LNCaP clone FGC (cell line): ENCODE measurements at regions not wholly inside any gene's neighbourhood (a gene's known extent, or its start where the extent isn't known, plus 50 kb on each side); places are given as distances from the start of the nearest gene placed in this dataset.

Experiments
- DNase-seq: peaks from one replicate; pipeline ENCODE4 v3.0.0-alpha.2; 2011; ENCODE audit warnings: low read depth
- H3K4me3 ChIP-seq: 2 replicates; pipeline ENCODE4 v1.5.1; 2011; ENCODE audit warnings: mild to moderate bottlenecking, low read depth, low read length, control low read depth
- CTCF ChIP-seq: IDR thresholded peaks from 2 replicates; pipeline ENCODE4 v1.5.1; 2012; ENCODE audit warnings: mild to moderate bottlenecking; ENCODE audit not compliant: control insufficient read depth, insufficient read depth; ENCODE audit errors: extremely low read depth

GRCh38 chr18:25510096-25510495, 158.1 kb upstream of the ZNF521 start:
- no peak overlapping the region for H3K4me3 ChIP-seq
- DNase-seq: no peak
- TF ChIP-seq CTCF: no peak

GRCh38 chr18:25503567-25504081, 151.7 kb upstream of the ZNF521 start:
- no peak for TF ChIP-seq CTCF
- peak overlapping the region; percentile 6; the same call in 1 of the 2 replicates for H3K4me3 ChIP-seq
- DNase-seq: peak; percentile 35

- no peak for TF ChIP-seq CTCF
- no peak overlapping the region for H3K4me3 ChIP-seq
- DNase-seq: no peak
These were observed 145.3 kb upstream of the ZNF521 start for GRCh38 chr18:25497151-25497794.

- no peak for TF ChIP-seq CTCF
- no peak overlapping the region for H3K4me3 ChIP-seq
These were observed 144.6 kb upstream of the ZNF521 start for GRCh38 chr18:25496544-25496943.

GRCh38 chr18:25495606-25496005, 143.6 kb upstream of the ZNF521 start:
- no peak for DNase-seq
- H3K4me3 ChIP-seq: no peak overlapping the region
- no peak for TF ChIP-seq CTCF

More at GRCh38 chr18:25496544-25496943, 144.6 kb upstream of the ZNF521 start:
- no peak for DNase-seq

GRCh38 chr18:25494888-25495287, 142.9 kb upstream of the ZNF521 start:
- DNase-seq: no peak
- TF ChIP-seq CTCF: no peak

GRCh38 chr18:25493401-25493800, 141.4 kb upstream of the ZNF521 start:
- no peak for TF ChIP-seq CTCF
- no peak overlapping the region for H3K4me3 ChIP-seq
- no peak for DNase-seq

More at GRCh38 chr18:25494888-25495287, 142.9 kb upstream of the ZNF521 start:
- H3K4me3 ChIP-seq: no peak overlapping the region
